HepG2 (cell line): ENCODE measurements at regions not wholly inside any gene's neighbourhood (a gene's known extent, or its start where the extent isn't known, plus 50 kb on each side); places are given as distances from the start of the nearest gene placed in this dataset.
"Not testable (repeated sequence)": the region's sequence is repeated elsewhere in the genome, so short reads cannot be mapped to it uniquely, and the experiment has no call there.

Experiments used
- ATAC-seq: fragments of 200-7000 bp; cut with Tn5 transposase; 3 replicates; pipeline ENCODE4 v1.9.1; 2020; ENCODE audit warnings: mild to moderate bottlenecking, moderate library complexity
- BruUV-seq: library from RNA; stranded (reverse); fragments of 400-500 nt; replicated peaks from 2 replicates; lab custom pipeline; 2021; lab: Mats Ljungman, UMichigan
- CTCF ChIA-PET: fragments of 300-600 bp; formaldehyde crosslinking; extraction: SDS; loops from one replicate; lab custom pipeline; 2021; ENCODE audit warnings: low total read pairs, inconsistent platforms, low intra/inter-chr PET ratio; lab: Yijun Ruan, JAX
- POLR2A ChIA-PET: fragments of 350-600 bp; sonication (Branson Sonifier 250); formaldehyde crosslinking; loops from one replicate; lab custom pipeline; 2020; ENCODE audit warnings: antibody characterized with exemption, inconsistent platforms; lab: Yijun Ruan, JAX
- DNase-seq: peaks from one replicate; pipeline ENCODE4 v3.0.0-alpha.2; 2015; ENCODE audit warnings: low spot score
- FAIRE-seq: peaks from 3 replicates; lab custom pipeline; 2011; peaks lifted over from hg19 to GRCh38; lab: Jason Lieb, UNC
- H2AFZ ChIP-seq: one replicate; pipeline ENCODE4 v1.6.1; 2011; ENCODE audit warnings: low read length, inconsistent platforms
- H3K27ac ChIP-seq: fragments of 300-600 bp; 3 replicates; pipeline ENCODE4 v1.8.0; 2011; ENCODE audit warnings: mixed run types, mild to moderate bottlenecking, mixed read lengths, low read length, inconsistent platforms; ENCODE audit not compliant: insufficient read depth; ENCODE audit errors: extremely low read length
- H3K27me3 ChIP-seq, 2 experiments: fragments of 200-600 bp in 1 of 2; 2 replicates in 1 of 2; 3 replicates in 1 of 2; pipeline versions ENCODE4 v1.6.0 to v1.8.0; 2011; ENCODE audit warnings: low read length in 2 of 2, mild to moderate bottlenecking in 2 of 2, moderate library complexity in 2 of 2, inconsistent platforms in 1 of 2; ENCODE audit not compliant: insufficient read depth in 2 of 2, control insufficient read depth in 1 of 2
- H3K36me3 ChIP-seq, 2 experiments: fragments of 200-600 bp in 1 of 2; replicated peaks in 1 of 2; 2 replicates in 1 of 2; 3 replicates in 1 of 2; pipeline versions ENCODE4 v1.5.1 to v1.8.0; 2011; ENCODE audit warnings: low read length in 2 of 2, inconsistent platforms in 1 of 2; ENCODE audit not compliant: insufficient read depth in 2 of 2, control insufficient read depth in 1 of 2
- H3K4me1 ChIP-seq: 2 replicates; pipeline ENCODE4 v1.5.1; 2012; ENCODE audit warnings: low read length, inconsistent platforms; ENCODE audit not compliant: insufficient read depth
- H3K4me2 ChIP-seq: 2 replicates; pipeline ENCODE4 v1.6.0; 2011; ENCODE audit warnings: low read depth, low read length, inconsistent platforms
- H3K4me3 ChIP-seq, 3 experiments: fragments of 200-600 bp in 1 of 3; sonication (generic), shearing (Covaris generic) in 1 of 3; replicated peaks in 1 of 3; 2 replicates each; pipeline ENCODE4 v1.5.1; 2011 to 2016; ENCODE audit warnings: low read length in 3 of 3, inconsistent platforms in 2 of 3, low read depth in 2 of 3, mild to moderate bottlenecking in 2 of 3, control low read depth in 1 of 3, mixed read lengths in 1 of 3; ENCODE audit not compliant: insufficient read depth in 1 of 3
- H3K79me2 ChIP-seq: one replicate; pipeline ENCODE4 v1.6.1; 2011; ENCODE audit warnings: low read length, inconsistent platforms; ENCODE audit not compliant: insufficient read depth
- H3K9ac ChIP-seq: 2 replicates; pipeline ENCODE4 v1.6.0; 2011; ENCODE audit warnings: mild to moderate bottlenecking, low read depth, low read length, inconsistent platforms; ENCODE audit not compliant: insufficient read depth
- H3K9me3 ChIP-seq: 2 replicates; pipeline ENCODE4 v1.5.1; 2012; ENCODE audit warnings: mild to moderate bottlenecking, low read length
- H4K20me1 ChIP-seq: 2 replicates; pipeline ENCODE4 v1.6.0; 2011; ENCODE audit warnings: inconsistent platforms, mild to moderate bottlenecking, low read length, moderate library complexity; ENCODE audit not compliant: insufficient read depth
- ATF7 ChIP-seq, 2 experiments: fragments of 450-650 bp in 1 of 2; sonication (generic) in 1 of 2; formaldehyde crosslinking in 1 of 2; IDR thresholded peaks; 2 replicates each; pipeline versions ENCODE4 v1.4.0 to v1.6.1; 2016 to 2020; ENCODE audit warnings: antibody characterized with exemption in 1 of 2, mild to moderate bottlenecking in 1 of 2, missing genetic modification reagents in 1 of 2
- CBX5 ChIP-seq: sonication (generic); formaldehyde crosslinking; IDR thresholded peaks from 2 replicates; pipeline ENCODE4 v1.4.0; 2020; ENCODE audit warnings: missing genetic modification reagents, borderline replicate concordance
- CEBPB ChIP-seq: IDR thresholded peaks from 2 replicates; pipeline ENCODE4 v1.6.1; 2011; ENCODE audit warnings: low read depth, low read length, improper control_type of control experiment, borderline replicate concordance
- CREB1 ChIP-seq, 2 experiments: fragments of 450-650 bp in 1 of 2; IDR thresholded peaks; 2 replicates each; pipeline ENCODE4 v1.6.1; 2016 to 2017; ENCODE audit warnings: control low read depth in 1 of 2, mild to moderate bottlenecking in 1 of 2, missing compliant biosample characterization in 1 of 2, missing genetic modification characterization in 1 of 2
- ESRRA ChIP-seq: sonication (generic); formaldehyde crosslinking; IDR thresholded peaks from 2 replicates; pipeline ENCODE4 v1.5.1; 2020; ENCODE audit warnings: mild to moderate bottlenecking, low read depth, missing genetic modification reagents
- ZFYVE20 ChIP-seq: sonication (generic); formaldehyde crosslinking; IDR thresholded peaks from 2 replicates; pipeline ENCODE4 v1.8.0; 2023; ENCODE audit warnings: low read depth, mild to moderate bottlenecking, moderate library complexity, missing genetic modification reagents, borderline replicate concordance
- ZNF501 ChIP-seq: sonication (generic); formaldehyde crosslinking; IDR thresholded peaks from 2 replicates; pipeline ENCODE4 v1.5.1; 2020; ENCODE audit warnings: mild to moderate bottlenecking, moderate library complexity, missing genetic modification reagents
- ZNF75D ChIP-seq: sonication (generic); formaldehyde crosslinking; IDR thresholded peaks from 2 replicates; pipeline ENCODE4 v1.8.1; 2023; ENCODE audit warnings: missing genetic modification reagents, mild to moderate bottlenecking, borderline replicate concordance
- whole genome bisulfite sequencing: methylation state at CpG from one replicate; pipeline ENCODE4 v1.1.6; 2017; ENCODE audit warnings: low lambda C conversion rate; 5-methylcytosine and 5-hydroxymethylcytosine counted together
- in situ Hi-C: cut with HindIII; loops from 2 replicates; pipeline ENCODE4 v1.10.0; 2017; ENCODE audit warnings: low pct_unique_long_range_greater_than_20kb; ENCODE audit not compliant: extremely low pct_ligation_motif_present
- intact Hi-C: fragments of 100-400 bp; cut with micrococcal nuclease; formaldehyde crosslinking; loops from one replicate; pipeline ENCODE4 v1.10.0; 2022; ENCODE audit not compliant: unreplicated experiment
- TF ChIP-seq, protein P1 (sequence below): sonication (generic); formaldehyde crosslinking; IDR thresholded peaks from 2 replicates; pipeline ENCODE4 v1.8.0; 2022; ENCODE audit warnings: mild to moderate bottlenecking, missing genetic modification reagents, moderate library complexity
- TF ChIP-seq, protein P2 (sequence below): sonication (generic); formaldehyde crosslinking; conservative IDR thresholded peaks from 2 replicates; pipeline ENCODE4 v1.8.0; 2022; ENCODE audit warnings: low read depth, missing genetic modification reagents

DNA sequence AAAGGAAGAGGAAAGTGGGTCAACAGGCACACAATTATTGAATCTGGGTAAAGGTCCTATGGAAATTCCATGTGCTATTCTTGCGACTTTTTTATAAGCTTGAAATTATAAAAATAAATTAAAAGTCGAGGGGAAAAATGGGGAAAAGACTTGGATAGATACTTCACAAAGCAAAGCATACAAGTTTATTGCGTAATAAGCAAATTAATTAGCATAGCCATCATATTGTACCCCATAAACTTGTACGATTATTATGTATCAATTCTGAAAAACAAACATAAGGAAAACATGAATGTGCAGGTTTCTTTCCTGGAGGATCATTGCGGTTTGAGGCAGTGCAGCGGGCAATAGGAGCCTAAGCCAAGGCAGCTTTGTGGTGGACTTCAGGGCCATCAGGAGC, 351.6 kb upstream of the NOX3 start:
- Histone ChIP-seq H3K4me2 (no peak overlapping the region), H2AFZ (no peak overlapping the region), H3K9me3 (no peaks in the 10 kb centered on the region), H3K4me3 (no peak overlapping the region), H4K20me1 (no peaks in the 10 kb centered on the region), H3K9ac (no peak overlapping the region)
- no peak for FAIRE-seq
- in situ Hi-C loops = no loop called here
- 30% methylated on average over 6 of the region's 6 CpGs for WGBS
- BruUV-seq = no TSS peak
- TF ChIP-seq ZNF501 (no peak), ZFYVE20 (no peak), CBX5 (CRISPR knock-in tag) (no peak), CEBPB (peak; percentile 79), ESRRA (CRISPR knock-in tag) (no peak), ZNF75D (CRISPR knock-in tag) (no peak)
- TF ChIP-seq, protein P1, sequence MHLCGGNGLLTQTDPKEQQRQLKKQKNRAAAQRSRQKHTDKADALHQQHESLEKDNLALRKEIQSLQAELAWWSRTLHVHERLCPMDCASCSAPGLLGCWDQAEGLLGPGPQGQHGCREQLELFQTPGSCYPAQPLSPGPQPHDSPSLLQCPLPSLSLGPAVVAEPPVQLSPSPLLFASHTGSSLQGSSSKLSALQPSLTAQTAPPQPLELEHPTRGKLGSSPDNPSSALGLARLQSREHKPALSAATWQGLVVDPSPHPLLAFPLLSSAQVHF (CRISPR knock-in tag) = no peak
- TF ChIP-seq, all 625 proteins: peak for 1
- DNase-seq (no peak), ATAC-seq (no peak)
- ChIA-PET POLR2A (no interaction called here), CTCF (no interaction called here)
- H3K36me3 ChIP-seq = no peaks in the 10 kb centered on the region
- H3K27ac ChIP-seq = no peak overlapping the region
- no peaks in the 10 kb centered on the region for H3K27me3 ChIP-seq
- no peaks in the 10 kb centered on the region for H3K4me1 ChIP-seq
- intact Hi-C loops = no loop called here
- no peaks in the 10 kb centered on the region for H3K79me2 ChIP-seq

DNA sequence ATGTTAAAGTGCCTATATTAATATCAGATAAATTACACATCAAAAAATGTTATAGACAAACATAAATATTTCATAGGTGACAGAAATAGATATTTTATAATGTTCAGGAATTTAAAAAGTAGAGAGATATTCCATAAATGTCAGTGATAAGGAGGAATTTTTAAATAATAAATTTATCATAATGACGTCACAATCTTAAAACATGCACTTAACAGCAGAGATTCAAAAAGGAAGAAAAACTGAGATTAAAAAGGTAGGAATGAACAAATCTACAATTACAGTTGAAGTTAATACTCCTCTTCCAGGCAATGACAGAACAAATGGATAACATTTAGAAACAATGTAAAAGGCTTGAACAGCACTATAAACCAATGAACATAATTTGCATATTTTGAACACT, 345.4 kb upstream of the NOX3 start:
- Histone ChIP-seq H2AFZ (no peak overlapping the region), H3K27me3 (peaks cover 0 to 3% of the 10 kb centered on the region in 2 experiments; a peak in 2 of 5 replicates), H3K9ac (no peak overlapping the region), H3K79me2 (no peaks in the 10 kb centered on the region), H3K4me2 (no peak overlapping the region), H3K4me1 (no peaks in the 10 kb centered on the region), H4K20me1 (no peaks in the 10 kb centered on the region), H3K4me3 (no peak overlapping the region), H3K27ac (no peak overlapping the region), H3K36me3 (no peaks in the 10 kb centered on the region)
- ATAC-seq (no peak), FAIRE-seq (no peak), DNase-seq (no peak)
- 27% methylated on average over 1 of the region's 1 CpG for WGBS
- in situ Hi-C loops (no loop called here), intact Hi-C loops (no loop called here)
- POLR2A ChIA-PET = no interaction called here
- peak; percentile 96 for TF ChIP-seq CREB1 (IDR thresholded peaks at IDR 0.05)
- TF ChIP-seq CREB1 (CRISPR knock-in tag; IDR thresholded peaks at IDR 0.05) = no peak
- TF ChIP-seq ATF7 (IDR thresholded peaks at IDR 0.05) = peak; percentile 97
- no peak for TF ChIP-seq ATF7 (CRISPR knock-in tag; IDR thresholded peaks at IDR 0.05)
- TF ChIP-seq, protein P2, sequence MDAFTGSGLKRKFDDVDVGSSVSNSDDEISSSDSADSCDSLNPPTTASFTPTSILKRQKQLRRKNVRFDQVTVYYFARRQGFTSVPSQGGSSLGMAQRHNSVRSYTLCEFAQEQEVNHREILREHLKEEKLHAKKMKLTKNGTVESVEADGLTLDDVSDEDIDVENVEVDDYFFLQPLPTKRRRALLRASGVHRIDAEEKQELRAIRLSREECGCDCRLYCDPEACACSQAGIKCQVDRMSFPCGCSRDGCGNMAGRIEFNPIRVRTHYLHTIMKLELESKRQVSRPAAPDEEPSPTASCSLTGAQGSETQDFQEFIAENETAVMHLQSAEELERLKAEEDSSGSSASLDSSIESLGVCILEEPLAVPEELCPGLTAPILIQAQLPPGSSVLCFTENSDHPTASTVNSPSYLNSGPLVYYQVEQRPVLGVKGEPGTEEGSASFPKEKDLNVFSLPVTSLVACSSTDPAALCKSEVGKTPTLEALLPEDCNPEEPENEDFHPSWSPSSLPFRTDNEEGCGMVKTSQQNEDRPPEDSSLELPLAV (CRISPR knock-in tag) = no peak
- TF ChIP-seq, all 625 proteins: peak for 2
- CTCF ChIA-PET = no interaction called here
- H3K9me3 ChIP-seq = no peaks in the 10 kb centered on the region
- BruUV-seq = no TSS peak

DNA sequence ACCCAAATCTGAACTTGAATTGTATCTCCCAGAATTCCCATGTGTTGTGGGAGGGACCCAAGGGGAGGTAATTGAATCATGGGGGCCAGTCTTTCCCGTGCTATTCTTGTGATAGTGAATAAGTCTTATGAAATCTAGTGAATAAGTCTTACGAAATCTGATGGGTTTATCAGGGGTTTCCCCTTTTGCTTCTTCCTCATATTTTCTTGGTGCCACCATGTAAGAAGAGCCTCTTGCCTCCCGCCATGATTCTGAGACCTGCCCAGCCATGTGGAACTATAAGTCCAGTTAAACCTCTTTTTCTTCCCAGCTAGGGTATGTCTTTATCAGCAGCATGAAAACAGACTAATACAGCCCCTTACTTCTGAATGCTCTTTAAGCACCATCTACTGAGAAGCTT, 343.2 kb upstream of the NOX3 start:
- intact Hi-C loops = not testable (repeated sequence)

More for the DNA sequence above, 343.2 kb upstream of the NOX3 start:
- H3K4me3 ChIP-seq, H3K9me3 ChIP-seq, H2AFZ ChIP-seq, H4K20me1 ChIP-seq, H3K27ac ChIP-seq, H3K79me2 ChIP-seq, FAIRE-seq, H3K4me1 ChIP-seq, POLR2A ChIA-PET, H3K36me3 ChIP-seq, in situ Hi-C loops, CTCF ChIA-PET, DNase-seq, BruUV-seq, ATAC-seq, H3K4me2 ChIP-seq, H3K9ac ChIP-seq: not testable (repeated sequence)
- H3K27me3 ChIP-seq = peaks cover 0 to 11% of the 10 kb centered on the region in 2 experiments; a peak in 2 of 5 replicates
- WGBS = 17% methylated on average over 3 of the region's 3 CpGs
